ENCODE measurements at regions not wholly inside any gene's neighbourhood (a gene's known extent, or its start where the extent isn't known, plus 50 kb on each side); places are given as distances from the start of the nearest gene placed in this dataset.
"Not testable (repeated sequence)": the region's sequence is repeated elsewhere in the genome, so short reads cannot be mapped to it uniquely, and the experiment has no call there.

DNA sequence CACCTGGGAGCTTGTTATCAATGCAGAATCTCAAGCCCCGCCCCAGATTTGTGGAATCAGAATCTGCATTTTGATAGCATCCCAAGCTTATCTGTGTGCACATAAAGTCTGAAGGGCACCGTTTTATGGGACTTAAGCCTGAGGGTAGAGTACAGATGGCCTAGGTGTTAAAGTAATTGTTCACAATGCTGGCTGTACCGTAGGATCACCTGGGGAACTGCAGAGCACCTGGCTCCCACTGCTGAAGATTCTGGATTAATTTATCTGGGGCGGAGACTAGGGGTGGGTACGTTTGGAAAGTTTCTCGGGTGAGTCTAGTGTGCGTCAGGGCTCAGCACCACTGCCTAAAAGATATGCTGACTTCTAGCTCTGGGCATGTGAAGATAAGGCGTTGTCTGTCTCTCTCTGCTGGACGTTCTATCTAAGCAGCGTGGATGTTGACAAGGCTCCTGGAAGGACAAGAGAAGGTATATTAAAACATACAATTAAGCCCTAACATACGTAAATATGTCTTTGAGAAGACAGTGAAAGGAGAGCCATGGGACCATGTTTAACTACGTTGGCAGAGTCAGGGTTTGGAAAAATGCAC, 63.2 kb upstream of the RASGRP1 start:
- Histone ChIP-seq H3K9ac (ENCODE audit: low read length) (no peak overlapping the region), H3K27ac (ENCODE audit: low read length) (no peak overlapping the region), H3K4me3 (ENCODE audit: low read length) (no peak overlapping the region), H3K36me3 (ENCODE audit: control insufficient read depth, low read depth, low read length) (no peaks in the 10 kb centered on the region), H3K9me3 (ENCODE audit: control insufficient read depth, low read depth, low read length) (no peaks in the 10 kb centered on the region), H3K27me3 (ENCODE audit: control insufficient read depth, insufficient read depth, low read length) (no peaks in the 10 kb centered on the region), H3K4me1 (ENCODE audit: control insufficient read depth, low read depth, low read length) (no peaks in the 10 kb centered on the region)

- Histone ChIP-seq H3K9me3 (ENCODE audit: control insufficient read depth, low read depth, low read length) (no peaks in the 10 kb centered on the region), H3K4me3 (ENCODE audit: low read length) (no peak overlapping the region), H3K27ac (ENCODE audit: low read length) (no peak overlapping the region), H3K9ac (ENCODE audit: low read length) (no peak overlapping the region), H3K27me3 (ENCODE audit: control insufficient read depth, insufficient read depth, low read length) (no peaks in the 10 kb centered on the region), H3K36me3 (ENCODE audit: control insufficient read depth, low read depth, low read length) (no peaks in the 10 kb centered on the region), H3K4me1 (ENCODE audit: control insufficient read depth, low read depth, low read length) (no peaks in the 10 kb centered on the region)
These were observed 66.8 kb upstream of the RASGRP1 start for GRCh38 chr15:38631119-38632075.

DNA sequence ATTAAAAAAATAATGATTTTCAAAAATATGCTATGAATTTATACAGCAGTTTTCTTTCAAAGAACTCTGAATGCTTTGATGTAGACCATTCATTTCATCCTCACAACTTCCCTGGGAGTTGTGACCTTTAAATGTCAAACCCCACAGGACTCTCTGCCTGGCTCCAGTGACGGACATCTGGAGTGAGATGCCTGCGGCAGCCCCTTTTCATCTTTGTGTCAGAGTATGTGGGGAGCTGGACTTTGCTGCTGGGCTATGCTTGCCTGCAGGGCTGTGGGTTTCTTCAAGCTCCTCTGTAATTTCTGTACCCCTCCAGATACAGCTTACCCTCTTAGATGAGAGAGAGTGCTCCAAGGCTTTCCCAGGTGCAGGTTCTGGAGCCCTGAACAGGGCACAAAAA, 70.6 kb upstream of the RASGRP1 start:
- H3K9ac ChIP-seq (ENCODE audit: low read length): no peak overlapping the region
- H3K9me3 ChIP-seq (ENCODE audit: control insufficient read depth, low read depth, low read length): no peaks in the 10 kb centered on the region
- no peaks in the 10 kb centered on the region for H3K4me1 ChIP-seq (ENCODE audit: control insufficient read depth, low read depth, low read length)
- no peak overlapping the region for H3K27ac ChIP-seq (ENCODE audit: low read length)
- no peak overlapping the region for H3K4me3 ChIP-seq (ENCODE audit: low read length)
- no peaks in the 10 kb centered on the region for H3K27me3 ChIP-seq (ENCODE audit: control insufficient read depth, insufficient read depth, low read length)
- no peaks in the 10 kb centered on the region for H3K36me3 ChIP-seq (ENCODE audit: control insufficient read depth, low read depth, low read length)

DNA sequence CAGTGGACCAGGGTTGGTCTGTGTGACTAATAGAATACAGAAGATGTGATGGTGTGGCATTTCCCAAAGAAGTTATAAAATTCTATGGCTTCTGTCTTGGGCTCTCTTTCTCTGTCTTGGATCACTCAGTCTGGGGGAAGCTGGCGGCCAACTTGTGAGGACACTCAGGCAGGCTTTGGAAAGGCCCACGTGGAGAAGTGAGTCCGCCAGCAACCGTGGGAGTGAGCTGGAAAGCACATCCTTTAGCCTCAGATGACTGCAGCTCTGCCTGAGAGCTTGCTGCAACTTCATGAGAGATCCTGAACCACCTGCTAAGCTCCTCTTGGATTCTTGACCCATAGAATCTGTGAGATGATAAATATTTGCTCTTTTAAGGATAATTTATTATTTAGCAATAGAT, 72.0 kb upstream of the RASGRP1 start:
- Histone ChIP-seq H3K4me3 (ENCODE audit: low read length) (no peak overlapping the region), H3K9me3 (ENCODE audit: control insufficient read depth, low read depth, low read length) (no peaks in the 10 kb centered on the region), H3K9ac (ENCODE audit: low read length) (no peak overlapping the region), H3K36me3 (ENCODE audit: control insufficient read depth, low read depth, low read length) (no peaks in the 10 kb centered on the region), H3K27ac (ENCODE audit: low read length) (no peak overlapping the region), H3K4me1 (ENCODE audit: control insufficient read depth, low read depth, low read length) (no peaks in the 10 kb centered on the region), H3K27me3 (ENCODE audit: control insufficient read depth, insufficient read depth, low read length) (no peaks in the 10 kb centered on the region)

DNA sequence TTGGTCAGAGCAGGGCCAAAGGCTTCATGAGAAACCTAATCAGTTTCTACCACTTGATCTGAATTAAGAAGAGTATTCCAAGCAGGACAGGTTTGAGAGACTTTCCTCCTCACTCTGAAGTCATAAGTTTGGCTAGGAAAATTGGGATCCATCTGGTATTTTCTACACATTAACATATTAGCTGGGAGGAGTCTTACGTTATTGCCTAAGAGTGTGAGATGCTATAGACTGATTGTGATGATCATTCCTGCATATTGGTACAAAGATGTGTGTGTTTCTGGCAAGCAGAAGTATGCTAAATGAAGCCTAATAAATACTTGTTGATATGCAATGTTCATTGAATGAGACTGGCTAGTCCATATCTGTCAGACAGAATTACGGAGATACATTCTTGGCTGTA, 73.5 kb upstream of the RASGRP1 start:
- no peaks in the 10 kb centered on the region for H3K36me3 ChIP-seq (ENCODE audit: control insufficient read depth, low read depth, low read length)
- no peaks in the 10 kb centered on the region for H3K4me1 ChIP-seq (ENCODE audit: control insufficient read depth, low read depth, low read length)
- H3K9me3 ChIP-seq (ENCODE audit: control insufficient read depth, low read depth, low read length): no peaks in the 10 kb centered on the region
- H3K9ac ChIP-seq (ENCODE audit: low read length): no peak overlapping the region
- no peaks in the 10 kb centered on the region for H3K27me3 ChIP-seq (ENCODE audit: control insufficient read depth, insufficient read depth, low read length)
- H3K27ac ChIP-seq (ENCODE audit: low read length): no peak overlapping the region
- no peak overlapping the region for H3K4me3 ChIP-seq (ENCODE audit: low read length)

- Histone ChIP-seq H3K4me1 (ENCODE audit: control insufficient read depth, low read depth, low read length) (no peaks in the 10 kb centered on the region), H3K27ac (ENCODE audit: low read length) (no peak overlapping the region), H3K4me3 (ENCODE audit: low read length) (no peak overlapping the region), H3K9me3 (ENCODE audit: control insufficient read depth, low read depth, low read length) (no peaks in the 10 kb centered on the region), H3K36me3 (ENCODE audit: control insufficient read depth, low read depth, low read length) (no peaks in the 10 kb centered on the region), H3K27me3 (ENCODE audit: control insufficient read depth, insufficient read depth, low read length) (no peaks in the 10 kb centered on the region), H3K9ac (ENCODE audit: low read length) (no peak overlapping the region)
These were observed 74.2 kb upstream of the RASGRP1 start for GRCh38 chr15:38638811-38639210.

DNA sequence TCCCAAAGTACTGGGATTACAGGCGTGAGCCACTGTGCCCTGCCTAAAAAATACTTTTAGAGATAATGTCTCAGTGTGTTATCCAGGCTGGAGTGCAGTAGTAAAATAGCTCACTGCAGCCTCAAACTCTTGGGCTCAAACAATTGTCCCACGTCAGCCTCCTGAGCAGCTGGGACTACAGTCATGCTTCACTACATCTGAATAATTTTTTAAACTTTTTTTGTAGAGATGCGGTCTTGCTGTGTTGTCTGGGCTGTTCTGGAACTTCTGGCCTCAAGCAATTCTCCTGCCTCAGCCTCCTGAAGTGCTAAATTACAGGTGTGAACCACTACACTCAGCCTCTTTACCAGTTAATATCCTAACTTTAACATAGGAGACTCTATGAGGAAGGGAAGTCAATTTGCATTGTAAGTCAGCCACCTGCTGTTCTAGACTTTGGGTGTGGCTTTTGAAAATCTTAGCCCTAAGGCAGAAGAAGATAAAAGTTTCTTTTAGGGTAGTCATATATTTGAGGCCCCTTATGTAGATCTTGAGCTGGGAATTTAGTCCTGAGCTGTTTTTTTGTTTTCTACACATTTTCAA, 78.2 kb upstream of the RASGRP1 start:
- no peaks in the 10 kb centered on the region for H3K36me3 ChIP-seq (ENCODE audit: control insufficient read depth, low read depth, low read length)
- no peak overlapping the region for H3K4me3 ChIP-seq (ENCODE audit: low read length)
- no peaks in the 10 kb centered on the region for H3K9me3 ChIP-seq (ENCODE audit: control insufficient read depth, low read depth, low read length)
- H3K27me3 ChIP-seq (ENCODE audit: control insufficient read depth, insufficient read depth, low read length): no peaks in the 10 kb centered on the region
- H3K4me1 ChIP-seq (ENCODE audit: control insufficient read depth, low read depth, low read length): no peaks in the 10 kb centered on the region
- H3K27ac ChIP-seq (ENCODE audit: low read length): no peak overlapping the region
- no peak overlapping the region for H3K9ac ChIP-seq (ENCODE audit: low read length)

GRCh38 chr15:38644353-38644752, 79.7 kb upstream of the RASGRP1 start:
- not testable (repeated sequence) for H3K9me3 ChIP-seq (ENCODE audit: control insufficient read depth, low read depth, low read length); H3K27me3 ChIP-seq (ENCODE audit: control insufficient read depth, insufficient read depth, low read length); H3K27ac ChIP-seq (ENCODE audit: low read length); H3K4me1 ChIP-seq (ENCODE audit: control insufficient read depth, low read depth, low read length); H3K36me3 ChIP-seq (ENCODE audit: control insufficient read depth, low read depth, low read length); H3K9ac ChIP-seq (ENCODE audit: low read length); H3K4me3 ChIP-seq (ENCODE audit: low read length)

DNA sequence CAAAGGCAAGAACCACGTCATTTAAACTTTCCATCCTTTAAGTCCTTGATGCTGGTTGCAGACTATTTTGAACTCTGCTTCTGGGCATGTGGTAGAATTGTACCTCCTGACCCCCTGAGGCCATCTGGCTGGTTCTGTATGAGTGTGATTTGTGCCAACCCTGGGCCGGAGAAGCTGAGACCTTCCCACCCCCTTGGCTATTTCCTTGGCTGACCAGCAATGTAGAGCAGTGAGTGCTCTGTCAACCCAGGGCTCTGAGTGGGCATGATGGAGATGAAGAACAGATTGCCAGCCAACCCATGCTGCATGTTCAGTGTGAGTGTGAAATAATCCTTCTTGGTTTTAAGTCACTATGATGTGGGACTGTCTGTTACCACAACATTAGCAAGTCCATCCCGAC, 82.1 kb upstream of the RASGRP1 start:
- H3K27me3 ChIP-seq (ENCODE audit: control insufficient read depth, insufficient read depth, low read length): no peaks in the 10 kb centered on the region
- H3K9ac ChIP-seq (ENCODE audit: low read length): no peak overlapping the region
- no peaks in the 10 kb centered on the region for H3K9me3 ChIP-seq (ENCODE audit: control insufficient read depth, low read depth, low read length)
- no peak overlapping the region for H3K4me3 ChIP-seq (ENCODE audit: low read length)
- no peak overlapping the region for H3K27ac ChIP-seq (ENCODE audit: low read length)
- no peaks in the 10 kb centered on the region for H3K4me1 ChIP-seq (ENCODE audit: control insufficient read depth, low read depth, low read length)
- H3K36me3 ChIP-seq (ENCODE audit: control insufficient read depth, low read depth, low read length): no peaks in the 10 kb centered on the region

GRCh38 chr15:38647683-38648082, 83.1 kb upstream of the RASGRP1 start:
- no peaks in the 10 kb centered on the region for H3K4me1 ChIP-seq (ENCODE audit: control insufficient read depth, low read depth, low read length)
- H3K27ac ChIP-seq (ENCODE audit: low read length): no peak overlapping the region
- no peaks in the 10 kb centered on the region for H3K9me3 ChIP-seq (ENCODE audit: control insufficient read depth, low read depth, low read length)

GRCh38 chr15:38648121-38648843, 83.7 kb upstream of the RASGRP1 start:
- H3K27ac ChIP-seq (ENCODE audit: low read length): no peak overlapping the region
- no peaks in the 10 kb centered on the region for H3K27me3 ChIP-seq (ENCODE audit: control insufficient read depth, insufficient read depth, low read length)
- no peaks in the 10 kb centered on the region for H3K4me1 ChIP-seq (ENCODE audit: control insufficient read depth, low read depth, low read length)
- H3K36me3 ChIP-seq (ENCODE audit: control insufficient read depth, low read depth, low read length): no peaks in the 10 kb centered on the region
- H3K9me3 ChIP-seq (ENCODE audit: control insufficient read depth, low read depth, low read length): no peaks in the 10 kb centered on the region
- H3K9ac ChIP-seq (ENCODE audit: low read length): no peak overlapping the region
- no peak overlapping the region for H3K4me3 ChIP-seq (ENCODE audit: low read length)

More at GRCh38 chr15:38647683-38648082, 83.1 kb upstream of the RASGRP1 start:
- no peaks in the 10 kb centered on the region for H3K36me3 ChIP-seq (ENCODE audit: control insufficient read depth, low read depth, low read length)
- H3K4me3 ChIP-seq (ENCODE audit: low read length): no peak overlapping the region
- H3K9ac ChIP-seq (ENCODE audit: low read length): no peak overlapping the region
- H3K27me3 ChIP-seq (ENCODE audit: control insufficient read depth, insufficient read depth, low read length): no peaks in the 10 kb centered on the region
